ENCODE measurements at regions not wholly inside any gene's neighbourhood (a gene's known extent, or its start where the extent isn't known, plus 50 kb on each side); places are given as distances from the start of the nearest gene placed in this dataset.

DNA sequence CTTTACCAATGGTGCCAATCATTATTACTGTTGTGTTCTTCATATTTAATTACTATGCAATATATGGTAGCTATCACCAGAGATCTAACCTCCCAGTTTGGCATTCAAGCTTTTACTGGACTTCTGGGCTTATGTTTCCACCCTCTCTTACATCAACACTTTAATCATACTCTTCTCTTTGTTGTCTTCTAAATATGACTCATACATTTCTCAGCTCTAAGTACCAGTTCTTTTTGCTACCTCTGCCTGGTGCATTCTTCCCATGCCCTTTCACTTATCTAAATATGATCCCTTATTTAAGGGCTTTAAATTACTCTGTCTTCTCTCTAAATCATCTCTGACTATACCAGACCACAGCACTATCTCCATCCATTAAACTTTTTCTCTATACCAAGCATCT, 246.1 kb upstream of the CCDC196 start:
- H3K27me3 ChIP-seq (replicated peaks; ENCODE audit: insufficient read depth, low read depth, low read length, poor library complexity) = no peaks in the 10 kb centered on the region
- no peaks in the 10 kb centered on the region for H3K9me3 ChIP-seq (ENCODE audit: low read depth, low read length, poor library complexity, severe bottlenecking)
- intact Hi-C loops (cut with micrococcal nuclease; ENCODE audit: unreplicated experiment) = no loop called here
- no peak for TF ChIP-seq EZH2 (IDR thresholded peaks at IDR 0.05; ENCODE audit: borderline replicate concordance, low read depth, low read length, poor library complexity, severe bottlenecking)
- TF ChIP-seq, protein P1, sequence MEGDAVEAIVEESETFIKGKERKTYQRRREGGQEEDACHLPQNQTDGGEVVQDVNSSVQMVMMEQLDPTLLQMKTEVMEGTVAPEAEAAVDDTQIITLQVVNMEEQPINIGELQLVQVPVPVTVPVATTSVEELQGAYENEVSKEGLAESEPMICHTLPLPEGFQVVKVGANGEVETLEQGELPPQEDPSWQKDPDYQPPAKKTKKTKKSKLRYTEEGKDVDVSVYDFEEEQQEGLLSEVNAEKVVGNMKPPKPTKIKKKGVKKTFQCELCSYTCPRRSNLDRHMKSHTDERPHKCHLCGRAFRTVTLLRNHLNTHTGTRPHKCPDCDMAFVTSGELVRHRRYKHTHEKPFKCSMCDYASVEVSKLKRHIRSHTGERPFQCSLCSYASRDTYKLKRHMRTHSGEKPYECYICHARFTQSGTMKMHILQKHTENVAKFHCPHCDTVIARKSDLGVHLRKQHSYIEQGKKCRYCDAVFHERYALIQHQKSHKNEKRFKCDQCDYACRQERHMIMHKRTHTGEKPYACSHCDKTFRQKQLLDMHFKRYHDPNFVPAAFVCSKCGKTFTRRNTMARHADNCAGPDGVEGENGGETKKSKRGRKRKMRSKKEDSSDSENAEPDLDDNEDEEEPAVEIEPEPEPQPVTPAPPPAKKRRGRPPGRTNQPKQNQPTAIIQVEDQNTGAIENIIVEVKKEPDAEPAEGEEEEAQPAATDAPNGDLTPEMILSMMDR (conservative IDR thresholded peaks at IDR 0.05; ENCODE audit: low read depth, low read length) = no peak
- no peaks in the 10 kb centered on the region for H3K4me1 ChIP-seq (ENCODE audit: insufficient read depth, low read length, poor library complexity, severe bottlenecking)
- H3K4me3 ChIP-seq (ENCODE audit: low read depth, low read length, poor library complexity, severe bottlenecking) = no peak overlapping the region
- ChIA-PET CTCF (no interaction called here), POLR2A (ENCODE audit: low non-redundant PET) (no interaction called here)
- no peak for DNase-seq (ENCODE audit: low spot score)
- no peaks in the 10 kb centered on the region for H3K36me3 ChIP-seq (ENCODE audit: insufficient read depth, low read length, poor library complexity, severe bottlenecking)
- no peak overlapping the region for H3K27ac ChIP-seq (ENCODE audit: low read depth, low read length, poor library complexity, severe bottlenecking)
- BruUV-seq (replicated peaks) = no TSS peak

DNA sequence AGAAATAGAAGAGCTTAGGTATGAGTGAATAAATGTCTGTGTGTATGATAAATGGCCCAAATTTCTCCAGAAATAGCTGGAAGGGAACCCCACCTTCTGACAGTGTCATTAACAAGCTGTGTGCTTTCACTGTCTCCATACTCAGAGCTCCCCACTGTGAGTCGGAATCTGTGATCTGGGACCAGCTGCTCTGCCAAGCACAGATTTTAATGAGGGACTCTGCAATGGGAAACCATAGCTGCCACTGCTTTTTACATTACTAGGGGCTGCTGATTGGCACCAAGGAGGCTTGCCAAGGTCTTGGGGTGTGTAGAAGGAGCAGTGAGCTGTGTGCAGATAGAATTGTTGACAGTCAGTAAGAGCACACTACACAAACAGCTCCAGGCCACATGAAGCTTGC, 244.2 kb upstream of the CCDC196 start:
- Histone ChIP-seq H3K4me1 (ENCODE audit: insufficient read depth, low read length, poor library complexity, severe bottlenecking) (no peaks in the 10 kb centered on the region), H3K9me3 (ENCODE audit: low read depth, low read length, poor library complexity, severe bottlenecking) (no peaks in the 10 kb centered on the region), H3K27ac (ENCODE audit: low read depth, low read length, poor library complexity, severe bottlenecking) (no peak overlapping the region), H3K4me3 (ENCODE audit: low read depth, low read length, poor library complexity, severe bottlenecking) (no peak overlapping the region), H3K27me3 (replicated peaks; ENCODE audit: insufficient read depth, low read depth, low read length, poor library complexity) (no peaks in the 10 kb centered on the region), H3K36me3 (ENCODE audit: insufficient read depth, low read length, poor library complexity, severe bottlenecking) (no peaks in the 10 kb centered on the region)
- intact Hi-C loops (cut with micrococcal nuclease; ENCODE audit: unreplicated experiment) = no loop called here
- DNase-seq (ENCODE audit: low spot score) = no peak
- CTCF ChIA-PET = no interaction called here
- no peak for TF ChIP-seq EZH2 (IDR thresholded peaks at IDR 0.05; ENCODE audit: borderline replicate concordance, low read depth, low read length, poor library complexity, severe bottlenecking)
- TF ChIP-seq, protein P1 (conservative IDR thresholded peaks at IDR 0.05; ENCODE audit: low read depth, low read length) = no peak
- POLR2A ChIA-PET (ENCODE audit: low non-redundant PET) = no interaction called here
- no TSS peak for BruUV-seq (replicated peaks)

DNA sequence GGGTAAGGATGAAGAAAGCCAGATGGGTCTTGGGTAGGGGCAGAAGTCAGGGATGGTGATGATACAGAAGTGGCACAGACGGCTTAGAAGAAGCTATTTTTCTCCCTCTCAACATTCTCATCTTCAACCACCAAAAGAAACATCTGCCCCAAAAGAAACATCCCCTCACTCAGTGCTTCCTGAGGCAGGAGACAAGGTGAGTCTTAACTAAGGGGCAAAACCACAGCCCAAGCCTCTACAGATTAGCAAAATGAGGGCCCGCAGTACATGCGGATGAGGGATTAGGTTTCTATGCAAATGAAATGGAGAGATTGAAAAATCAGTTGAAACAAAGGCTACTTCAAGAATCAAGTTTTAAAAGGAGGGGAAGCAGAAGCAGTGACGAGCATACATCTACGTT, 241.3 kb upstream of the CCDC196 start:
- no TSS peak for BruUV-seq (replicated peaks)
- ChIA-PET POLR2A (ENCODE audit: low non-redundant PET) (no interaction called here), CTCF (no interaction called here)
- no peak for DNase-seq (ENCODE audit: low spot score)
- Histone ChIP-seq H3K9me3 (ENCODE audit: low read depth, low read length, poor library complexity, severe bottlenecking) (no peaks in the 10 kb centered on the region), H3K4me3 (ENCODE audit: low read depth, low read length, poor library complexity, severe bottlenecking) (no peak overlapping the region), H3K27me3 (replicated peaks; ENCODE audit: insufficient read depth, low read depth, low read length, poor library complexity) (no peaks in the 10 kb centered on the region), H3K27ac (ENCODE audit: low read depth, low read length, poor library complexity, severe bottlenecking) (no peak overlapping the region), H3K4me1 (ENCODE audit: insufficient read depth, low read length, poor library complexity, severe bottlenecking) (no peaks in the 10 kb centered on the region), H3K36me3 (ENCODE audit: insufficient read depth, low read length, poor library complexity, severe bottlenecking) (no peaks in the 10 kb centered on the region)
- TF ChIP-seq EZH2 (IDR thresholded peaks at IDR 0.05; ENCODE audit: borderline replicate concordance, low read depth, low read length, poor library complexity, severe bottlenecking) = no peak
- TF ChIP-seq, protein P1 (conservative IDR thresholded peaks at IDR 0.05; ENCODE audit: low read depth, low read length) = no peak
- intact Hi-C loops (cut with micrococcal nuclease; ENCODE audit: unreplicated experiment) = no loop called here
